H1 (cell line): ENCODE measurements at regions not wholly inside any gene's neighbourhood (a gene's known extent, or its start where the extent isn't known, plus 50 kb on each side); places are given as distances from the start of the nearest gene placed in this dataset.

ENCODE experiments used
- CTCF ChIA-PET: fragments of 300-600 bp; sonication (Branson Sonifier 250); formaldehyde crosslinking; loops from one replicate; lab custom pipeline; 2021; ENCODE audit not compliant: partially characterized antibody; lab: Charles Lee
- POLR2A ChIA-PET: fragments of 300-600 bp; sonication (Branson Sonifier 250); formaldehyde crosslinking; loops from one replicate; lab custom pipeline; 2021; ENCODE audit warnings: inconsistent platforms; ENCODE audit not compliant: partially characterized antibody; lab: Charles Lee
- DNase-seq, 2 experiments: peaks; one replicate each; pipeline versions ENCODE4 v3.0.0 to v3.0.0-alpha.2; 2010 to 2022; ENCODE audit warnings: low spot score in 2 of 2, low read depth in 1 of 2, mixed read lengths in 1 of 2
- FAIRE-seq: peaks from 2 replicates; lab custom pipeline; 2011; peaks lifted over from hg19 to GRCh38; lab: Jason Lieb, UNC
- H2AFZ ChIP-seq: 2 replicates; pipeline ENCODE4 v1.8.1; 2012; ENCODE audit warnings: low read length, inconsistent platforms
- H2AK5ac ChIP-seq: 2 replicates; pipeline ENCODE4 v1.6.1; 2013; ENCODE audit warnings: low read depth, low read length
- H2BK120ac ChIP-seq: replicated peaks from 2 replicates; pipeline ENCODE3; 2013; ENCODE audit warnings: low read depth, low read length, inconsistent platforms
- H2BK12ac ChIP-seq: 2 replicates; pipeline ENCODE4 v1.6.1; 2013; ENCODE audit warnings: low read depth, low read length
- H2BK15ac ChIP-seq: 2 replicates; pipeline ENCODE4 v1.6.1; 2013; ENCODE audit warnings: low read length
- H2BK20ac ChIP-seq: 2 replicates; pipeline ENCODE4 v1.6.1; 2013; ENCODE audit warnings: low read length
- H2BK5ac ChIP-seq: 2 replicates; pipeline ENCODE4 v1.6.1; 2013; ENCODE audit warnings: low read depth, low read length
- H3K14ac ChIP-seq: 2 replicates; pipeline ENCODE4 v1.6.1; 2013; ENCODE audit warnings: inconsistent platforms; ENCODE audit not compliant: insufficient read length
- H3K18ac ChIP-seq: 2 replicates; pipeline ENCODE4 v1.6.1; 2013; ENCODE audit warnings: low read length; ENCODE audit errors: extremely low read depth
- H3K23ac ChIP-seq: 2 replicates; pipeline ENCODE4 v1.6.1; 2013; ENCODE audit warnings: inconsistent platforms; ENCODE audit not compliant: insufficient read length
- H3K23me2 ChIP-seq: 2 replicates; pipeline ENCODE4 v1.6.1; 2013; ENCODE audit warnings: low read depth, low read length
- H3K27ac ChIP-seq: 2 replicates; pipeline ENCODE4 v1.6.1; 2011; ENCODE audit warnings: low read depth, low read length, inconsistent platforms
- H3K27me3 ChIP-seq, 4 experiments: replicated peaks in 1 of 4; 1 replicate in 1 of 4; 2 replicates in 3 of 4; pipeline versions ENCODE4 v1.6.1 to v1.8.1; 2011 to 2013; ENCODE audit warnings: low read length in 3 of 4, mild to moderate bottlenecking in 3 of 4, inconsistent platforms in 2 of 4, mixed read lengths in 2 of 4, moderate library complexity in 1 of 4; ENCODE audit not compliant: control insufficient read depth in 3 of 4, insufficient read depth in 3 of 4; ENCODE audit errors: extremely low read depth in 1 of 4
- H3K36me3 ChIP-seq, 4 experiments: 2 replicates each; pipeline versions ENCODE4 v1.6.1 to v1.8.1; 2011 to 2013; ENCODE audit warnings: mild to moderate bottlenecking in 4 of 4, low read length in 3 of 4, moderate library complexity in 2 of 4, control low read depth in 1 of 4, inconsistent platforms in 1 of 4; ENCODE audit not compliant: insufficient read depth in 4 of 4, control insufficient read depth in 2 of 4
- H3K4ac ChIP-seq: replicated peaks from 2 replicates; pipeline ENCODE3; 2013; ENCODE audit warnings: low read length, low read depth, mixed read lengths, inconsistent platforms; ENCODE audit not compliant: insufficient read length
- H3K4me1 ChIP-seq, 4 experiments: replicated peaks in 1 of 4; 1 replicate in 1 of 4; 2 replicates in 3 of 4; pipeline versions ENCODE4 v1.6.1 to v1.8.1; 2011 to 2013; ENCODE audit warnings: low read length in 3 of 4, inconsistent platforms in 2 of 4, mixed read lengths in 1 of 4; ENCODE audit not compliant: insufficient read depth in 4 of 4, control insufficient read depth in 3 of 4
- H3K4me2 ChIP-seq, 2 experiments: 2 replicates each; pipeline versions ENCODE4 v1.6.1 to v1.8.1; 2011 to 2013; ENCODE audit warnings: low read depth in 2 of 2, low read length in 2 of 2, control low read depth in 1 of 2, inconsistent platforms in 1 of 2, mild to moderate bottlenecking in 1 of 2; ENCODE audit not compliant: insufficient read depth in 1 of 2
- H3K4me3 ChIP-seq, 4 experiments: fragments of 200-600, 300-600 bp in 1 of 4; sonication (generic), shearing (Covaris generic), sonication (Bioruptor Twin) in 1 of 4; 2 replicates each; pipeline versions ENCODE4 v1.5.1 to v1.8.1; 2011 to 2016; ENCODE audit warnings: low read length in 4 of 4, low read depth in 3 of 4, control low read depth in 2 of 4, inconsistent platforms in 2 of 4, mild to moderate bottlenecking in 2 of 4, mixed read lengths in 1 of 4, moderate library complexity in 1 of 4; ENCODE audit not compliant: insufficient read depth in 2 of 4; ENCODE audit errors: extremely low read depth in 1 of 4
- H3K56ac ChIP-seq: replicated peaks from 2 replicates; pipeline ENCODE3; 2013; ENCODE audit warnings: low read depth, mild to moderate bottlenecking, mixed read lengths, low read length, inconsistent platforms; ENCODE audit not compliant: insufficient read length
- H3K79me1 ChIP-seq: 2 replicates; pipeline ENCODE4 v1.6.1; 2013; ENCODE audit warnings: low read depth, low read length, control low read depth
- H3K79me2 ChIP-seq, 2 experiments: 2 replicates each; pipeline versions ENCODE4 v1.6.1 to v1.8.1; 2012 to 2013; ENCODE audit warnings: low read length in 2 of 2, mild to moderate bottlenecking in 2 of 2, inconsistent platforms in 1 of 2; ENCODE audit not compliant: insufficient read depth in 2 of 2, control insufficient read depth in 1 of 2
- H3K9ac ChIP-seq, 4 experiments: replicated peaks in 1 of 4; 1 replicate in 1 of 4; 2 replicates in 3 of 4; pipeline versions ENCODE4 v1.6.1 to v1.8.1; 2011 to 2013; ENCODE audit warnings: low read depth in 3 of 4, low read length in 3 of 4, control low read depth in 2 of 4, mild to moderate bottlenecking in 2 of 4, moderate library complexity in 2 of 4, inconsistent platforms in 1 of 4; ENCODE audit errors: extremely low read depth in 1 of 4
- H3K9me3 ChIP-seq, 2 experiments: 2 replicates each; pipeline versions ENCODE4 v1.6.1 to v1.8.1; 2012 to 2013; ENCODE audit warnings: mild to moderate bottlenecking in 2 of 2, moderate library complexity in 2 of 2, control low read depth in 1 of 2, inconsistent platforms in 1 of 2, low read depth in 1 of 2, low read length in 1 of 2, mixed read lengths in 1 of 2; ENCODE audit not compliant: insufficient read depth in 2 of 2
- H4K20me1 ChIP-seq, 2 experiments: replicated peaks in 1 of 2; 2 replicates each; pipeline versions ENCODE3 to v1.8.1; 2011 to 2013; ENCODE audit warnings: inconsistent platforms in 2 of 2, low read length in 2 of 2, mild to moderate bottlenecking in 1 of 2; ENCODE audit not compliant: insufficient read depth in 2 of 2, control insufficient read depth in 1 of 2
- H4K5ac ChIP-seq: 2 replicates; pipeline ENCODE4 v1.6.1; 2013; ENCODE audit warnings: low read length, low read depth, mixed read lengths, inconsistent platforms; ENCODE audit not compliant: insufficient read length
- H4K8ac ChIP-seq: 2 replicates; pipeline ENCODE4 v1.8.0; 2013; ENCODE audit warnings: mild to moderate bottlenecking, moderate library complexity, low read length, inconsistent platforms; ENCODE audit not compliant: insufficient read depth; ENCODE audit errors: extremely low read depth
- H4K91ac ChIP-seq: replicated peaks from 2 replicates; pipeline ENCODE3; 2013; ENCODE audit warnings: low read length, mixed read lengths, inconsistent platforms; ENCODE audit not compliant: insufficient read length
- BACH1 ChIP-seq: IDR thresholded peaks from 2 replicates; pipeline ENCODE4 v1.6.1; 2012; ENCODE audit warnings: low read length, improper control_type of control experiment
- CTCF ChIP-seq, 3 experiments: IDR thresholded peaks; 1 replicate in 2 of 3; 2 replicates in 1 of 3; pipeline versions ENCODE4 v1.5.1 to v1.6.1; 2011; ENCODE audit warnings: low read length in 3 of 3, mild to moderate bottlenecking in 3 of 3, inconsistent platforms in 2 of 3, low read depth in 1 of 3, moderate library complexity in 1 of 3; ENCODE audit not compliant: insufficient read depth in 1 of 3; ENCODE audit errors: control extremely low read depth in 1 of 3
- EGR1 ChIP-seq: IDR thresholded peaks from 2 replicates; pipeline ENCODE4 v1.6.1; 2011; ENCODE audit warnings: low read depth, low read length, borderline replicate concordance
- FOSL1 ChIP-seq: IDR thresholded peaks from 2 replicates; pipeline ENCODE4 v1.6.1; 2011; ENCODE audit warnings: mild to moderate bottlenecking, low read depth, low read length, moderate library complexity; ENCODE audit not compliant: insufficient read depth
- JUN ChIP-seq: IDR thresholded peaks from 2 replicates; pipeline ENCODE4 v1.6.1; 2011; ENCODE audit warnings: low read depth, mild to moderate bottlenecking, improper control_type of control experiment, low read length
- POU5F1 ChIP-seq: IDR thresholded peaks from 2 replicates; pipeline ENCODE4 v1.6.1; 2011; ENCODE audit warnings: low read depth, mild to moderate bottlenecking, low read length, moderate library complexity
- RNF2 ChIP-seq: fragments of 200-900, 300-1000 bp; sonication (generic); IDR thresholded peaks from 2 replicates; pipeline ENCODE4 v1.7.1; 2016; ENCODE audit warnings: borderline replicate concordance, low read depth, mild to moderate bottlenecking, antibody characterized with exemption, low read length; ENCODE audit not compliant: poor library complexity, severe bottlenecking; ENCODE audit errors: missing control alignments
- SIX5 ChIP-seq: IDR thresholded peaks from 2 replicates; pipeline ENCODE4 v1.6.1; 2011; ENCODE audit warnings: mild to moderate bottlenecking, low read depth, low read length
- WGBS, 2 experiments: shearing (Covaris generic) in 1 of 2; methylation state at CpG; one replicate each; pipeline versions ENCODE4 v1.1.6 to v1.1.7; 2013 to 2015; ENCODE audit warnings: low lambda C conversion rate in 2 of 2, mixed read lengths in 2 of 2, inconsistent platforms in 1 of 2, low coverage in 1 of 2, missing lambda C conversion rate in 1 of 2; ENCODE audit not compliant: insufficient replicate concordance in 2 of 2, insufficient coverage in 1 of 2, insufficient read length in 1 of 2; ENCODE audit errors: extremely low coverage in 1 of 2, missing lambda C conversion rate in 1 of 2; 5-methylcytosine and 5-hydroxymethylcytosine counted together
- TF ChIP-seq, protein P1 (sequence below): IDR thresholded peaks from 2 replicates; pipeline ENCODE4 v1.6.1; 2012; ENCODE audit warnings: low read length, inconsistent platforms

DNA sequence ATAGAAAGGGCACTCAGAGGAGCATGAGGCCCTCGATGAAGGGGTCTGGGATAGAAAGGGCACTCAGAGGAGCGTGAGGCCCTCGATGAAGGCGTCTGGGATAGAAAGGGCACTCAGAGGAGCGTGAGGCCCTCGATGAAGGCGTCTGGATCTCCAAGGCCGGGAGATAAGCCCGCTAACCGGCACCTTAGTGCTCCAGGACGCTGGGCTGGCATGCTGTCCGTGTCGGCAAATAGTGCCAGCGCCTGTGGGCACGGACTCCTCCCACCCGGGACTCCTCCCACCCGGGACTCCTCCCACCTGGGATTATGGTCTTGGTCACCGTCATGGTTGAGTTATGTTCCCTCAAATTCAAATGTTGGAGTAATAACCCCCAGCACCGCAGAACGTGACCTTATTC, 725.3 kb downstream of the BRD1 start:
- CTCF ChIA-PET = interaction anchor here (1.0 kb wide), 1 partner anchor 56 kb away, joined by 3 read pairs; no protein-coding TSS in a partner anchor
- H4K20me1 ChIP-seq = peaks cover 0 to 2% of the 10 kb centered on the region in 2 experiments
- no peak overlapping the region for H2AFZ ChIP-seq
- no peak overlapping the region for H4K5ac ChIP-seq
- no peak overlapping the region for H3K9ac ChIP-seq
- H3K79me1 ChIP-seq = no peaks in the 10 kb centered on the region
- WGBS, 2 experiments = 94% methylated on average over 16 of the region's 20 CpGs; no CpG with 5 or more reads in 1 of the 2 experiments
- no peak overlapping the region for H2BK5ac ChIP-seq
- no peak overlapping the region for H3K56ac ChIP-seq
- no peaks in the 10 kb centered on the region for H3K79me2 ChIP-seq
- no peak overlapping the region for H3K14ac ChIP-seq
- FAIRE-seq (no peak), DNase-seq (no peak)
- H3K4ac ChIP-seq = no peak overlapping the region
- no peak overlapping the region for H2BK120ac ChIP-seq
- H3K27me3 ChIP-seq = no peaks in the 10 kb centered on the region
- H2BK15ac ChIP-seq = no peak overlapping the region
- POLR2A ChIA-PET = no interaction called here
- no peak overlapping the region for H3K4me2 ChIP-seq
- no peak overlapping the region for H3K4me3 ChIP-seq
- no peaks in the 10 kb centered on the region for H3K4me1 ChIP-seq
- H3K23ac ChIP-seq = no peak overlapping the region
- no peak for TF ChIP-seq CTCF (IDR thresholded peaks at IDR 0.05; ENCODE audit: control extremely low read depth in 1 of 3, insufficient read depth in 1 of 3, low read depth in 1 of 3, low read length in 3 of 3)
- TF ChIP-seq POU5F1 = no peak
- no peak for TF ChIP-seq FOSL1
- no peak for TF ChIP-seq RNF2
- TF ChIP-seq, protein P1, sequence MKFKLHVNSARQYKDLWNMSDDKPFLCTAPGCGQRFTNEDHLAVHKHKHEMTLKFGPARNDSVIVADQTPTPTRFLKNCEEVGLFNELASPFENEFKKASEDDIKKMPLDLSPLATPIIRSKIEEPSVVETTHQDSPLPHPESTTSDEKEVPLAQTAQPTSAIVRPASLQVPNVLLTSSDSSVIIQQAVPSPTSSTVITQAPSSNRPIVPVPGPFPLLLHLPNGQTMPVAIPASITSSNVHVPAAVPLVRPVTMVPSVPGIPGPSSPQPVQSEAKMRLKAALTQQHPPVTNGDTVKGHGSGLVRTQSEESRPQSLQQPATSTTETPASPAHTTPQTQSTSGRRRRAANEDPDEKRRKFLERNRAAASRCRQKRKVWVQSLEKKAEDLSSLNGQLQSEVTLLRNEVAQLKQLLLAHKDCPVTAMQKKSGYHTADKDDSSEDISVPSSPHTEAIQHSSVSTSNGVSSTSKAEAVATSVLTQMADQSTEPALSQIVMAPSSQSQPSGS = no peak
- TF ChIP-seq SIX5 = no peak
- no peak for TF ChIP-seq JUN
- no peak for TF ChIP-seq BACH1
- TF ChIP-seq EGR1 = no peak
- no peak overlapping the region for H2BK20ac ChIP-seq
- no peak overlapping the region for H2BK12ac ChIP-seq
- H3K27ac ChIP-seq = no peak overlapping the region
- no peaks in the 10 kb centered on the region for H3K9me3 ChIP-seq
- H3K23me2 ChIP-seq = peaks cover 2% of the 10 kb centered on the region; the same call in 1 of the 2 replicates
- no peak overlapping the region; the same call in 1 of the 2 replicates for H4K8ac ChIP-seq
- H2AK5ac ChIP-seq = no peak overlapping the region
- no peak overlapping the region for H3K18ac ChIP-seq
- H4K91ac ChIP-seq = no peak overlapping the region
- no peaks in the 10 kb centered on the region for H3K36me3 ChIP-seq
